K562 (cell line): ENCODE measurements at regions not wholly inside any gene's neighbourhood (a gene's known extent, or its start where the extent isn't known, plus 50 kb on each side); places are given as distances from the start of the nearest gene placed in this dataset.

ENCODE experiments used
- ATAC-seq: fragments of 200-7000 bp; cut with Tn5 transposase; 3 replicates; pipeline ENCODE4 v1.9.1; 2020; ENCODE audit warnings: moderate library complexity
- BruUV-seq: library from RNA; stranded (reverse); fragments of 400-500 nt; replicated peaks from 2 replicates; lab custom pipeline; 2021; lab: Mats Ljungman, UMichigan
- CTCF ChIA-PET: fragments of 300-600 bp; formaldehyde crosslinking; extraction: SDS; loops from one replicate; lab custom pipeline; 2021; ENCODE audit warnings: low intra/inter-chr PET ratio; lab: Yijun Ruan, JAX
- POLR2A ChIA-PET: fragments of 300-600, 350-650 bp; sonication (Branson Sonifier 250); formaldehyde crosslinking; extraction: SDS; loops from one replicate; lab custom pipeline; 2021; ENCODE audit warnings: antibody characterized with exemption, inconsistent platforms; lab: Yijun Ruan, JAX
- DNase-seq, 4 experiments: peaks; one replicate each; pipeline versions ENCODE4 v3.0.0 to v3.0.0-alpha.2; 2011 to 2018; ENCODE audit warnings: low spot score in 3 of 4, mixed read lengths in 3 of 4; ENCODE audit errors: extremely low read depth in 1 of 4
- FAIRE-seq: peaks from 2 replicates; lab custom pipeline; 2011; peaks lifted over from hg19 to GRCh38; lab: Jason Lieb, UNC
- H2AFZ ChIP-seq: 2 replicates; pipeline ENCODE4 v1.6.0; 2011; ENCODE audit warnings: low read depth, low read length, control low read depth, inconsistent platforms
- H3K27ac ChIP-seq: fragments of 200-600 bp; 3 replicates; pipeline ENCODE4 v1.8.0; 2011; ENCODE audit warnings: low read depth, mild to moderate bottlenecking, control low read depth, inconsistent platforms, low read length, moderate library complexity, mixed read lengths; ENCODE audit errors: extremely low read depth
- H3K27me3 ChIP-seq, 2 experiments: fragments of 300-600 bp in 1 of 2; 2 replicates in 1 of 2; 3 replicates in 1 of 2; pipeline versions ENCODE4 v1.6.0 to v1.8.0; 2011; ENCODE audit warnings: inconsistent platforms in 2 of 2, low read length in 2 of 2, mild to moderate bottlenecking in 1 of 2, mixed read lengths in 1 of 2, moderate library complexity in 1 of 2; ENCODE audit not compliant: control insufficient read depth in 2 of 2, insufficient read depth in 2 of 2
- H3K36me3 ChIP-seq: fragments of 300-600 bp; 3 replicates; pipeline ENCODE4 v1.8.0; 2011; ENCODE audit warnings: mild to moderate bottlenecking, low read length, inconsistent platforms; ENCODE audit not compliant: control insufficient read depth, insufficient read depth
- H3K4me1 ChIP-seq, 2 experiments: fragments of 200-600 bp in 1 of 2; replicated peaks in 1 of 2; 2 replicates in 1 of 2; 3 replicates in 1 of 2; pipeline versions ENCODE4 v1.5.1 to v1.8.0; 2011; ENCODE audit warnings: inconsistent platforms in 2 of 2, low read length in 2 of 2, mild to moderate bottlenecking in 1 of 2, mixed read lengths in 1 of 2, moderate library complexity in 1 of 2; ENCODE audit not compliant: control insufficient read depth in 2 of 2, insufficient read depth in 2 of 2
- H3K4me2 ChIP-seq: 2 replicates; pipeline ENCODE4 v1.6.1; 2011; ENCODE audit warnings: low read length, control low read depth, inconsistent platforms, mixed read lengths; ENCODE audit not compliant: insufficient read depth
- H3K4me3 ChIP-seq: fragments of 200-600 bp; sonication (generic), shearing (Covaris generic); 2 replicates; pipeline ENCODE4 v1.5.1; 2016; ENCODE audit warnings: control low read depth, inconsistent platforms
- H3K79me2 ChIP-seq: fragments of 200-600 bp; 3 replicates; pipeline ENCODE4 v1.8.0; 2011; ENCODE audit warnings: low read length, inconsistent platforms; ENCODE audit not compliant: control insufficient read depth, insufficient read depth
- H3K9ac ChIP-seq, 2 experiments: 2 replicates each; pipeline versions ENCODE4 v1.6.0 to v1.6.1; 2011; ENCODE audit warnings: low read depth in 2 of 2, low read length in 2 of 2, control low read depth in 1 of 2, inconsistent platforms in 1 of 2, mild to moderate bottlenecking in 1 of 2, mixed read lengths in 1 of 2; ENCODE audit not compliant: insufficient read depth in 1 of 2
- H3K9me1 ChIP-seq: one replicate; pipeline ENCODE4 v1.6.0; 2011; ENCODE audit warnings: inconsistent platforms, mild to moderate bottlenecking, low read length, moderate library complexity; ENCODE audit not compliant: control insufficient read depth, insufficient read depth
- H3K9me3 ChIP-seq: replicated peaks from 2 replicates; pipeline ENCODE4 v1.5.1; 2011; ENCODE audit warnings: low read depth, low read length, inconsistent platforms; ENCODE audit not compliant: control insufficient read depth, insufficient read depth
- H4K20me1 ChIP-seq: replicated peaks from 2 replicates; pipeline ENCODE4 v1.6.1; 2011; ENCODE audit warnings: low read length, inconsistent platforms, mixed read lengths; ENCODE audit not compliant: control insufficient read depth, insufficient read depth
- GABPB2 ChIP-seq: fragments of 250-450 bp; sonication (Bioruptor Pico); conservative IDR thresholded peaks from 2 replicates; pipeline ENCODE4 v1.5.1; 2021; ENCODE audit warnings: mild to moderate bottlenecking
- POLR2AphosphoS2 ChIP-seq: IDR thresholded peaks from 2 replicates; pipeline ENCODE4 v1.6.1; 2012; ENCODE audit warnings: low read length, improper control_type of control experiment
- PPARD ChIP-seq: fragments of 250-450 bp; sonication (Bioruptor Pico); IDR thresholded peaks from 2 replicates; pipeline ENCODE4 v1.8.0; 2022; ENCODE audit warnings: inconsistent platforms, mild to moderate bottlenecking, moderate library complexity
- SPI1 ChIP-seq: IDR thresholded peaks from 2 replicates; pipeline ENCODE4 v1.6.1; 2011; ENCODE audit warnings: low read depth, low read length, control low read depth, borderline replicate concordance
- ZNF232 ChIP-seq: sonication (generic); formaldehyde crosslinking; IDR thresholded peaks from 2 replicates; pipeline ENCODE4 v1.8.0; 2022; ENCODE audit warnings: mild to moderate bottlenecking, missing genetic modification reagents
- ZNF75A ChIP-seq: fragments of 450-650 bp; formaldehyde crosslinking; IDR thresholded peaks from 2 replicates; pipeline ENCODE4 v1.4.0; 2020; ENCODE audit warnings: mild to moderate bottlenecking
- WGBS: fragments of 100-300 bp; shearing (Covaris generic); methylation state at CpG from one replicate; pipeline ENCODE4 v1.1.6; 2016; ENCODE audit warnings: low coverage, mixed read lengths; ENCODE audit not compliant: insufficient coverage; ENCODE audit errors: missing lambda C conversion rate; 5-methylcytosine and 5-hydroxymethylcytosine counted together
- in situ Hi-C: fragments of 300-500 bp; cut with MboI; formaldehyde crosslinking; loops from 4 replicates; pipeline ENCODE4 v1.15.0; 2018; ENCODE audit warnings: inconsistent platforms, mixed read lengths
- intact Hi-C: fragments of 100-400 bp; cut with micrococcal nuclease; formaldehyde crosslinking; loops from 2 replicates; pipeline ENCODE4 v1.14.2; 2022
- TF ChIP-seq, protein P1 (sequence below): sonication (generic); formaldehyde crosslinking; IDR thresholded peaks from 2 replicates; pipeline ENCODE4 v1.8.1; 2023; ENCODE audit warnings: missing genetic modification reagents, mild to moderate bottlenecking, borderline replicate concordance

DNA sequence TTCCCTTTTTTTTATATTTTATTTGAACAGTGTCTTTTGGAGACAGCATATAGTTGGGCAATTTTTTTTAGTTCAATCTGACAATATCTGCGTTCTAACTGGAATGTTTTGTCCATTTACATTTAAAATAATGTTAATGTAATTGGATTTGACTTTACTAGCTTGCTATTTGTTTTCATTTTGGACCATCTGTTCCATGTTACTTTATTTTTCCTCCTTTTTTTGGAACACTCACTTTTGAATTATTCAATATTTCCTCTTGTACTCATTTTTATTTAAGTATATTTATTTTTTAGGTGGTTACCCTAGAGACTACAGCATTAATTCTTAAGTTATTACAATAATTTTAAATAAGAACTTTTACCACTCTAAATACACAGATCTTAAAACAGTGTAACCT lies 62.8 kb upstream of the C1orf87 start:
- intact Hi-C loops (no loop called here), in situ Hi-C loops (no loop called here)
- no peak for DNase-seq
- Histone ChIP-seq H2AFZ (no peak overlapping the region), H3K36me3 (no peaks in the 10 kb centered on the region), H3K27ac (no peak overlapping the region), H3K9me3 (0 out of 2 replicates have a peak, but pooled peaks cover 1% of the 10 kb centered on the region), H3K27me3 (no peaks in the 10 kb centered on the region), H4K20me1 (no peaks in the 10 kb centered on the region), H3K79me2 (no peaks in the 10 kb centered on the region), H3K9me1 (no peaks in the 10 kb centered on the region), H3K9ac (no peak overlapping the region), H3K4me1 (no peaks in the 10 kb centered on the region), H3K4me2 (no peak overlapping the region), H3K4me3 (no peak overlapping the region)
- WGBS, result 0% methylated on average over 1 of the region's 1 CpG
- CTCF ChIA-PET, result no interaction called here
- no peak for FAIRE-seq
- ATAC-seq, result no peak
- no peak for TF ChIP-seq ZNF75A (CRISPR knock-in tag)
- no peak for TF ChIP-seq ZNF232 (CRISPR knock-in tag)
- TF ChIP-seq SPI1, result no peak
- TF ChIP-seq POLR2AphosphoS2, result no peak
- no peak for TF ChIP-seq PPARD
- TF ChIP-seq, protein P1, sequence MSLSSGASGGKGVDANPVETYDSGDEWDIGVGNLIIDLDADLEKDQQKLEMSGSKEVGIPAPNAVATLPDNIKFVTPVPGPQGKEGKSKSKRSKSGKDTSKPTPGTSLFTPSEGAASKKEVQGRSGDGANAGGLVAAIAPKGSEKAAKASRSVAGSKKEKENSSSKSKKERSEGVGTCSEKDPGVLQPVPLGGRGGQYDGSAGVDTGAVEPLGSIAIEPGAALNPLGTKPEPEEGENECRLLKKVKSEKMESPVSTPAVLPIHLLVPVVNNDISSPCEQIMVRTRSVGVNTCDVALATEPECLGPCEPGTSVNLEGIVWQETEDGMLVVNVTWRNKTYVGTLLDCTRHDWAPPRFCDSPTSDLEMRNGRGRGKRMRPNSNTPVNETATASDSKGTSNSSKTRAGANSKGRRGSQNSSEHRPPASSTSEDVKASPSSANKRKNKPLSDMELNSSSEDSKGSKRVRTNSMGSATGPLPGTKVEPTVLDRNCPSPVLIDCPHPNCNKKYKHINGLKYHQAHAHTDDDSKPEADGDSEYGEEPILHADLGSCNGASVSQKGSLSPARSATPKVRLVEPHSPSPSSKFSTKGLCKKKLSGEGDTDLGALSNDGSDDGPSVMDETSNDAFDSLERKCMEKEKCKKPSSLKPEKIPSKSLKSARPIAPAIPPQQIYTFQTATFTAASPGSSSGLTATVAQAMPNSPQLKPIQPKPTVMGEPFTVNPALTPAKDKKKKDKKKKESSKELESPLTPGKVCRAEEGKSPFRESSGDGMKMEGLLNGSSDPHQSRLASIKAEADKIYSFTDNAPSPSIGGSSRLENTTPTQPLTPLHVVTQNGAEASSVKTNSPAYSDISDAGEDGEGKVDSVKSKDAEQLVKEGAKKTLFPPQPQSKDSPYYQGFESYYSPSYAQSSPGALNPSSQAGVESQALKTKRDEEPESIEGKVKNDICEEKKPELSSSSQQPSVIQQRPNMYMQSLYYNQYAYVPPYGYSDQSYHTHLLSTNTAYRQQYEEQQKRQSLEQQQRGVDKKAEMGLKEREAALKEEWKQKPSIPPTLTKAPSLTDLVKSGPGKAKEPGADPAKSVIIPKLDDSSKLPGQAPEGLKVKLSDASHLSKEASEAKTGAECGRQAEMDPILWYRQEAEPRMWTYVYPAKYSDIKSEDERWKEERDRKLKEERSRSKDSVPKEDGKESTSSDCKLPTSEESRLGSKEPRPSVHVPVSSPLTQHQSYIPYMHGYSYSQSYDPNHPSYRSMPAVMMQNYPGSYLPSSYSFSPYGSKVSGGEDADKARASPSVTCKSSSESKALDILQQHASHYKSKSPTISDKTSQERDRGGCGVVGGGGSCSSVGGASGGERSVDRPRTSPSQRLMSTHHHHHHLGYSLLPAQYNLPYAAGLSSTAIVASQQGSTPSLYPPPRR (CRISPR knock-in tag), result no peak
- TF ChIP-seq GABPB2 (CRISPR knock-in tag), result no peak
- POLR2A ChIA-PET, result no interaction called here
- no TSS peak for BruUV-seq
